Endodermal cell (in vitro differentiated cells): ENCODE measurements at regions not wholly inside any gene's neighbourhood (a gene's known extent, or its start where the extent isn't known, plus 50 kb on each side); places are given as distances from the start of the nearest gene placed in this dataset.

Source experiments
- DNase-seq: peaks from one replicate; pipeline ENCODE4 v3.0.0-alpha.2; 2017
- H3K27ac ChIP-seq: 2 replicates; pipeline ENCODE4 v1.5.1; 2013; ENCODE audit warnings: mild to moderate bottlenecking, low read depth, low read length, moderate library complexity
- H3K27me3 ChIP-seq: 2 replicates; pipeline ENCODE4 v1.6.1; 2013; ENCODE audit warnings: mild to moderate bottlenecking, low read length, moderate library complexity; ENCODE audit not compliant: insufficient read depth, control insufficient read depth, poor library complexity, severe bottlenecking
- H3K36me3 ChIP-seq: 2 replicates; pipeline ENCODE4 v1.7.0; 2013; ENCODE audit warnings: mild to moderate bottlenecking, low read length, moderate library complexity; ENCODE audit not compliant: control insufficient read depth, insufficient read depth
- H3K4me1 ChIP-seq: one replicate; pipeline ENCODE4 v1.7.0; 2013; ENCODE audit warnings: low read length; ENCODE audit not compliant: control insufficient read depth, insufficient read depth
- H3K4me3 ChIP-seq: 2 replicates; pipeline ENCODE4 v1.5.1; 2013; ENCODE audit warnings: mild to moderate bottlenecking, low read length, moderate library complexity
- H3K9ac ChIP-seq: 2 replicates; pipeline ENCODE4 v1.6.1; 2013; ENCODE audit warnings: mild to moderate bottlenecking, low read length, moderate library complexity; ENCODE audit not compliant: poor library complexity, severe bottlenecking; ENCODE audit errors: extremely low read depth
- H3K9me3 ChIP-seq: 2 replicates; pipeline ENCODE4 v1.6.1; 2013; ENCODE audit warnings: mild to moderate bottlenecking, low read length, moderate library complexity; ENCODE audit not compliant: control insufficient read depth
- H3K27ac Mint-ChIP-seq: 2 replicates; pipeline ENCODE4 v1.8.0; 2020; ENCODE audit warnings: mixed read lengths
- H3K27me3 Mint-ChIP-seq: 2 replicates; pipeline ENCODE4 v1.8.0; 2021; ENCODE audit warnings: mild to moderate bottlenecking, mixed read lengths; ENCODE audit not compliant: insufficient read depth
- H3K36me3 Mint-ChIP-seq: 2 replicates; pipeline ENCODE4 v1.8.0; 2020; ENCODE audit warnings: low read depth, mixed read lengths
- H3K4me1 Mint-ChIP-seq: 2 replicates; pipeline ENCODE4 v1.8.0; 2020; ENCODE audit warnings: mixed read lengths
- H3K4me3 Mint-ChIP-seq: 2 replicates; pipeline ENCODE4 v1.8.0; 2020; ENCODE audit warnings: mild to moderate bottlenecking, moderate library complexity, mixed read lengths
- H3K9me3 Mint-ChIP-seq: 2 replicates; pipeline ENCODE4 v1.8.0; 2020; ENCODE audit warnings: mild to moderate bottlenecking, mixed read lengths
- WGBS, 2 experiments: methylation state at CpG; one replicate each; pipeline versions ENCODE4 v1.1.5 to v1.1.7; 2013; ENCODE audit warnings: missing lambda C conversion rate in 2 of 2, mixed read lengths in 1 of 2; ENCODE audit not compliant: insufficient coverage in 1 of 2, insufficient read length in 1 of 2; 5-methylcytosine and 5-hydroxymethylcytosine counted together
- TF ChIP-seq, protein P1 (sequence below): fragments of 200-600 bp; sonication (generic); conservative IDR thresholded peaks from 2 replicates; pipeline ENCODE4 v1.5.0; 2021; ENCODE audit warnings: antibody characterized with exemption, mild to moderate bottlenecking

- no peaks in the 10 kb centered on the region for H3K4me1 ChIP-seq
- no peak overlapping the region for H3K4me3 ChIP-seq
- H3K27me3 ChIP-seq = no peaks in the 10 kb centered on the region
- no peak overlapping the region for H3K27ac Mint-ChIP-seq
- 85 to 88% methylated on average over 6 to 12 of the region's 12 CpGs for WGBS, 2 experiments
- H3K4me1 Mint-ChIP-seq = no peaks in the 10 kb centered on the region
- H3K27me3 Mint-ChIP-seq = no peaks in the 10 kb centered on the region
- H3K9me3 ChIP-seq = no peaks in the 10 kb centered on the region
- TF ChIP-seq, protein P1, sequence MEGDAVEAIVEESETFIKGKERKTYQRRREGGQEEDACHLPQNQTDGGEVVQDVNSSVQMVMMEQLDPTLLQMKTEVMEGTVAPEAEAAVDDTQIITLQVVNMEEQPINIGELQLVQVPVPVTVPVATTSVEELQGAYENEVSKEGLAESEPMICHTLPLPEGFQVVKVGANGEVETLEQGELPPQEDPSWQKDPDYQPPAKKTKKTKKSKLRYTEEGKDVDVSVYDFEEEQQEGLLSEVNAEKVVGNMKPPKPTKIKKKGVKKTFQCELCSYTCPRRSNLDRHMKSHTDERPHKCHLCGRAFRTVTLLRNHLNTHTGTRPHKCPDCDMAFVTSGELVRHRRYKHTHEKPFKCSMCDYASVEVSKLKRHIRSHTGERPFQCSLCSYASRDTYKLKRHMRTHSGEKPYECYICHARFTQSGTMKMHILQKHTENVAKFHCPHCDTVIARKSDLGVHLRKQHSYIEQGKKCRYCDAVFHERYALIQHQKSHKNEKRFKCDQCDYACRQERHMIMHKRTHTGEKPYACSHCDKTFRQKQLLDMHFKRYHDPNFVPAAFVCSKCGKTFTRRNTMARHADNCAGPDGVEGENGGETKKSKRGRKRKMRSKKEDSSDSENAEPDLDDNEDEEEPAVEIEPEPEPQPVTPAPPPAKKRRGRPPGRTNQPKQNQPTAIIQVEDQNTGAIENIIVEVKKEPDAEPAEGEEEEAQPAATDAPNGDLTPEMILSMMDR = no peak
- peak; percentile 65 for DNase-seq
- no peak overlapping the region for H3K4me3 Mint-ChIP-seq
- H3K9me3 Mint-ChIP-seq = no peaks in the 10 kb centered on the region
- H3K36me3 ChIP-seq = no peaks in the 10 kb centered on the region
- no peak overlapping the region for H3K9ac ChIP-seq
- H3K36me3 Mint-ChIP-seq = no peaks in the 10 kb centered on the region
- H3K27ac ChIP-seq = no peak overlapping the region
Measured at GRCh38 chr1:5707566-5708345, 284.5 kb downstream of the NPHP4 start.

- no peaks in the 10 kb centered on the region for H3K27me3 Mint-ChIP-seq
- Histone ChIP-seq H3K36me3 (no peaks in the 10 kb centered on the region), H3K27me3 (no peaks in the 10 kb centered on the region), H3K4me1 (no peaks in the 10 kb centered on the region), H3K4me3 (no peak overlapping the region), H3K9me3 (no peaks in the 10 kb centered on the region), H3K9ac (no peak overlapping the region), H3K27ac (no peak overlapping the region)
- DNase-seq = no peak
- TF ChIP-seq, protein P1 = no peak
- H3K27ac Mint-ChIP-seq = no peak overlapping the region
- H3K36me3 Mint-ChIP-seq = no peaks in the 10 kb centered on the region
- H3K4me3 Mint-ChIP-seq = no peak overlapping the region
- H3K4me1 Mint-ChIP-seq = no peaks in the 10 kb centered on the region
- no peaks in the 10 kb centered on the region for H3K9me3 Mint-ChIP-seq
- WGBS, 2 experiments = 93 to 98% methylated on average over 5 of the region's 5 CpGs
Measured at GRCh38 chr1:5706239-5706638, 286.0 kb downstream of the NPHP4 start.

- no peaks in the 10 kb centered on the region for H3K9me3 ChIP-seq
- Mint-ChIP-seq H3K27me3 (no peaks in the 10 kb centered on the region), H3K4me1 (no peaks in the 10 kb centered on the region), H3K36me3 (no peaks in the 10 kb centered on the region), H3K9me3 (no peaks in the 10 kb centered on the region), H3K27ac (no peak overlapping the region), H3K4me3 (no peak overlapping the region)
- H3K4me1 ChIP-seq = no peaks in the 10 kb centered on the region
- no peak for DNase-seq
- 88 to 92% methylated on average over 6 to 10 of the region's 10 CpGs for WGBS, 2 experiments
- no peak overlapping the region for H3K27ac ChIP-seq
- TF ChIP-seq, protein P1 = no peak
- H3K9ac ChIP-seq = no peak overlapping the region
- no peaks in the 10 kb centered on the region for H3K36me3 ChIP-seq
- no peak overlapping the region for H3K4me3 ChIP-seq
- H3K27me3 ChIP-seq = no peaks in the 10 kb centered on the region
Measured at GRCh38 chr1:5705751-5706150, 286.5 kb downstream of the NPHP4 start.
